ENCODE measurements at regions not wholly inside any gene's neighbourhood (a gene's known extent, or its start where the extent isn't known, plus 50 kb on each side); places are given as distances from the start of the nearest gene placed in this dataset.

DNA sequence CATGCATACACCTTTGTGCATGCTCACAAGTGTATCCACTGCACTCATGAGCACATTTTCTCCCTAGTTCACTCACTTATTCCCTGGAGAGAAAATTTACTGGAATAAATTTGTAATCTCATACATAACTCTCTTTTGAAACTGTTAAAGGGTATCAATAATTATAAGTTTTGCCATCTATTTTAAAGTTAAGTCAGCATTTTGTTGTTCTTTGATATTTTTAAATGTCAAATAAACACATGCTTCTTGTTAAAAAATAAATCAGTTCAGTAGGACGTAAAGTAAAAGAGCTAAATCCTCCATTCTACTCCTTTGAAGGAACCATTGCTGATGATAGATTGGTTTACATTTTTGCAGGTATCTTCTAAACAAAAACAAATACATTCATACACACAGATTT is 522.1 kb downstream of the NR4A2 start:
- Mint-ChIP-seq H3K4me3 (no peak overlapping the region), H3K4me1 (no peaks in the 10 kb centered on the region), H3K27me3 (ENCODE audit: low read depth in 3 of 3) (no peaks in the 10 kb centered on the region), H3K27ac (no peak overlapping the region), H3K9me3 (peaks cover 0 to 12% (median 1%) of the 10 kb centered on the region in 6 donors), H3K36me3 (no peaks in the 10 kb centered on the region)
- no peak for DNase-seq

DNA sequence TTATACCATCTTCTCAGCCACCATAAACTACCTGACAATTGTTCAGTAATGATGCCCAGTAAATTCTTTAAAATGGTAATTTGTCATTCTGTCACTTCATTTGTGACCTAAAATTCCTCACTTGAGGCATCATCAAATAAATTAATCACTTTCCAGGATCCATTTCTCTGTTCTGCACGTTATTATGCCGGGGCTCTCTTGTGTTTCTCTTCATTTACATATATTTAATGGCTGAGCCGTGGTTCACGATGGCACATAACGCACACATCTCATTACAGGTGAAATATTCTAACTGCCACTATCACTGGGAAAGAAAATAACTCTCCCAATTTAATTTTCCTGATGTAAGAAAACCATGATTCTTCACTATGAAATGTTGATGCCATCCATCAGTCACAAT is 529.6 kb downstream of the NR4A2 start:
- DNase-seq: no peak
- no peak overlapping the region for H3K4me3 Mint-ChIP-seq
- H3K27me3 Mint-ChIP-seq (ENCODE audit: low read depth in 3 of 3): no peaks in the 10 kb centered on the region
- H3K9me3 Mint-ChIP-seq: peaks cover 2 to 27% (median 9%) of the 10 kb centered on the region in 6 donors
- no peaks in the 10 kb centered on the region for H3K4me1 Mint-ChIP-seq
- H3K36me3 Mint-ChIP-seq: no peaks in the 10 kb centered on the region
- no peak overlapping the region for H3K27ac Mint-ChIP-seq

DNA sequence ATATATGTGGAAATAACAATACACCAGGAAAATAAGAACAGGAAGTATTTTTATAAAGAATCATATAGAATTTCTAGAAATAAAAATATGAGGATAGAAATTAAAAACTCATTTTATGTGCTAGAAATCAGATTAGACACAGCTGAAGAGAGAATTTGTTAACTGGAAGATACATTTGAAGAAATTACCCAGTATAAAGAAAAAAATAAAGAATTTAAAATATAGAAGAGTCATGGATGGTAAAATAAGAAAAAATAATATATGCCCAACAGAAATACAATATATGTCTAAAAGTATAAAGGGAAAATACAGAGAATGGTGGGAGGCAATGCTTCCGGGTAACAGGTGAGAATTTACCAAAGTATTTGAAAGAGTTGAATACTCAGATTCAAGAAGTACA is 539.9 kb downstream of the NR4A2 start:
- H3K27ac Mint-ChIP-seq: no peak overlapping the region
- no peaks in the 10 kb centered on the region for H3K4me1 Mint-ChIP-seq
- no peaks in the 10 kb centered on the region for H3K36me3 Mint-ChIP-seq
- DNase-seq: no peak
- peaks cover 10 to 23% (median 18%) of the 10 kb centered on the region in 6 donors for H3K9me3 Mint-ChIP-seq
- no peak overlapping the region for H3K4me3 Mint-ChIP-seq
- H3K27me3 Mint-ChIP-seq (ENCODE audit: low read depth in 3 of 3): no peaks in the 10 kb centered on the region

DNA sequence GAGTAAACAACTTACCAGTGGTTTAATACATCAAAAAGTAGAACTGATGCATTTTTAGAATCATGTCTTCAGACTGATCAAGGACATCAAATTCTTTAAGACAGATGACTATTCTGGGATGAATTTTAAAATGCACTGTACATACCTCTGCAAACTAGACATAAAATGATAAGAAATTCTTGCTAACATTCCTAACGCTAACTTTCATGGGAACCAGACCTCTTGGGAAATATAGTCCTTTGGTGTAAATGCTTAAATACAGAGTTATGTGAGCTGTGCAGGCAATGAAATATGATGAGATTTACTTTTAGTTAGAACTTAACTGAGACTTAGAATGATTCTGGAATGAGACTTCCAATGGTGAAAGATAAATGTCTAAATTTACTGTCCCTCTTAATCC is 562.0 kb downstream of the NR4A2 start:
- H3K9me3 Mint-ChIP-seq: peaks cover 6 to 27% (median 10%) of the 10 kb centered on the region in 6 donors
- H3K4me3 Mint-ChIP-seq: no peak overlapping the region
- DNase-seq: no peak
- peaks cover 0 to 1% (median 0%) of the 10 kb centered on the region in 3 donors for H3K36me3 Mint-ChIP-seq
- peaks cover 0 to 3% (median 0%) of the 10 kb centered on the region in 3 donors for H3K27me3 Mint-ChIP-seq (ENCODE audit: low read depth in 3 of 3)
- H3K4me1 Mint-ChIP-seq: no peaks in the 10 kb centered on the region
- no peak overlapping the region for H3K27ac Mint-ChIP-seq

DNA sequence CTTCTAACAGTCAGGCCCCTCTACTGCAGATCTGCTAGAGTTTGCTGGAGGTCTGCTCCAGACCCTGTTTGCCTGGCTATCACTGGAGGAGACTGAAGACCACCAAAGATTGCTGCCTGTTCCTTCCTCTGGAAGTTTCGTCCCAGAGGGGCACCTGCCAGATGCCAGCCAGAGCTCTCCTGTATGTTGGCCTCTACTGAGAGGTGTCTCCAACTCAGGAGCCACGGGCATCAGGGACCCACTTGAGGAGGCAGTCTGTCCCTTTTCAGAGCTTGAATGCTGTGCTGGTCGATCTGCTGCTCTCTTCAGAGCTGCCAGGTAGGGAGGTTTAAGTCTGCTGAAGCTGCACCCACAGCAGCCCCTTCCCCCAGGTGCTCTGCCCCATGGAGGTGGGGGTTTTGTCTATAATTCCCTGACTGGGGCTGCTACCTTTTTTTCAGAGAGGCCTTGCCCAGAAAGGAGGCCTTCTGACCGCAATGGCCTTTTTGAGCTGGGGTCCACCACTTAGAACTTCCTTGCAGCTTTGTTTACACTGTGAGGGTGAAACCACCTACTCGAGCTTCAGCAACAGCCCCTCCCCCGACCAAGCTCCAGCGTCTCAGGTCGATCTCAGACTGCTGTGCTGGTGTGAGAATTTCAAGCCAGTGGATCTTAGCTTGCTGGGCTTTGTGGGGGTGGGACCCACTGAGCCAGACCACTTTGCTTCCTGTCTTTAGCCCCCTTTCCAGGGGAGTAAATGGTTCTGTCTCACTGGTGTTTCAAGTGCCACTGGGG is 566.0 kb downstream of the NR4A2 start:
- Mint-ChIP-seq H3K9me3 (peaks cover 12 to 34% (median 15%) of the 10 kb centered on the region in 6 donors), H3K27me3 (ENCODE audit: low read depth in 3 of 3) (peaks cover 0 to 3% (median 1%) of the 10 kb centered on the region in 3 donors)

DNA sequence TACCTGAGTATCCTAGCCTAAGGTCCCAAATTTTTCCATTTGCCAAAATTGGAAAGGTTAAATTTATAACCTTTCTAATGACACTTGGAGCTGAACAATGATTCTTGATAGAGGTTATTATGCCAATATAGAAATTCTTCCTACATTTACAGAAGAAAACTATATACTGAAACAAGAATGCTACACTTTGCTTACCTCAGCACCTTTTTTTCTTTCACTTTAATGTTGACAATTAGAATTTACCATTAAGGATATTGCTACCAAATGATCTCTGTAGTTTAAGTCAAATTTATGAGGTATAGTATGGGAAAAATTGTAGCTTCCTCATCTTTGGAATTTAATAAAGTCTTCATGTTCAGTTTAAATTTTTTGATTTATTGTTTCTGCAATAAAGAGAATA is 577.0 kb downstream of the NR4A2 start:
- DNase-seq: no peak
- Mint-ChIP-seq H3K9me3 (peaks cover 1 to 7% (median 5%) of the 10 kb centered on the region in 6 donors), H3K4me3 (no peak overlapping the region), H3K27me3 (ENCODE audit: low read depth in 3 of 3) (peaks cover 0 to 4% (median 2%) of the 10 kb centered on the region in 3 donors), H3K4me1 (no peaks in the 10 kb centered on the region), H3K36me3 (no peaks in the 10 kb centered on the region), H3K27ac (no peak overlapping the region)

More for the DNA sequence above, 566.0 kb downstream of the NR4A2 start:
- H3K4me3 Mint-ChIP-seq: no peak overlapping the region
- DNase-seq: no peak
- H3K36me3 Mint-ChIP-seq: peaks cover 0 to 3% (median 0%) of the 10 kb centered on the region in 3 donors
- H3K4me1 Mint-ChIP-seq: no peaks in the 10 kb centered on the region
- H3K27ac Mint-ChIP-seq: no peak overlapping the region

DNA sequence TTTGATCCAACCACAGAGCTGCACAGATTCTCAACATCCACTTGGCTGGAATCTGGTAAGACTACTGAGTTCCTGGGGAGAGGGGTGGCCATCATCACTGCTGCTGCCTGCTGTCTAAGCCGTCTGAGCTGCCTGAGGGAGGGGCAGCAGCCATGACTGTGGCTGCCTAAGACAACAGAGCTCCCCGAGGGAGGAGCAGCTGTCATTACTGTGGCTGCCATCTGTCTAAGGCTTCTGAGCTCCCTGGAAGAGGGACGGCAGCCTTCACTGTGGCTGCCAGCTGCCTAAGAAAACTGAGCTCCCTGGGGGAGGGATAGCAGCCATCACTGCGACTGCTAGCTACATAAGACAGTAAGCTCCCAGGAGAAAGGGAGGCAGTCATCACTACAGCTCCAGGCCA is 584.4 kb downstream of the NR4A2 start:
- Mint-ChIP-seq H3K27me3 (ENCODE audit: low read depth in 3 of 3) (peaks cover 0 to 4% (median 0%) of the 10 kb centered on the region in 3 donors), H3K4me3 (no peak overlapping the region), H3K9me3 (peaks cover 0 to 8% (median 3%) of the 10 kb centered on the region in 6 donors), H3K36me3 (no peaks in the 10 kb centered on the region), H3K27ac (no peak overlapping the region), H3K4me1 (no peaks in the 10 kb centered on the region)
- no peak for DNase-seq

DNA sequence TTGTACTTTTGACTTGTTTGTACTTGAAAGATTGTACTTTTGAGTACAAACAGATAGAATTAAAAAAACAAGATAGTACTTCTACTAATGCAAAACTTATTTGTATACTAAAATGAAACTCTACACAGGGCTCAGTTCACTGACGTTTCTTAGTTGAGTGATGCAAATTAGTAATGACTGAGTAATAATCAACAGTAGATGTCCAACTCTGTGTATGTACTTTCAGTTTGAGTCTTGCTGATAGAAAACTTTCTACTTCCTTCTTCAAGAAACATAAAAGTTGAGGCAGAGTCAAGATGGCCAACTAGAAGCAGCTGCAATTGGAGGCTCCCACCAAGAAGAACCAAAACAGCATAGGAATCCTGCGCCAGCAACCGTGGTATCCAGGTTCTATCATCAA is 585.0 kb downstream of the NR4A2 start:
- Mint-ChIP-seq H3K27ac (no peak overlapping the region), H3K27me3 (ENCODE audit: low read depth in 3 of 3) (peaks cover 0 to 4% (median 0%) of the 10 kb centered on the region in 3 donors), H3K4me1 (no peaks in the 10 kb centered on the region), H3K9me3 (peaks cover 0 to 8% (median 3%) of the 10 kb centered on the region in 6 donors), H3K36me3 (no peaks in the 10 kb centered on the region), H3K4me3 (no peak overlapping the region)
- DNase-seq: no peak

DNA sequence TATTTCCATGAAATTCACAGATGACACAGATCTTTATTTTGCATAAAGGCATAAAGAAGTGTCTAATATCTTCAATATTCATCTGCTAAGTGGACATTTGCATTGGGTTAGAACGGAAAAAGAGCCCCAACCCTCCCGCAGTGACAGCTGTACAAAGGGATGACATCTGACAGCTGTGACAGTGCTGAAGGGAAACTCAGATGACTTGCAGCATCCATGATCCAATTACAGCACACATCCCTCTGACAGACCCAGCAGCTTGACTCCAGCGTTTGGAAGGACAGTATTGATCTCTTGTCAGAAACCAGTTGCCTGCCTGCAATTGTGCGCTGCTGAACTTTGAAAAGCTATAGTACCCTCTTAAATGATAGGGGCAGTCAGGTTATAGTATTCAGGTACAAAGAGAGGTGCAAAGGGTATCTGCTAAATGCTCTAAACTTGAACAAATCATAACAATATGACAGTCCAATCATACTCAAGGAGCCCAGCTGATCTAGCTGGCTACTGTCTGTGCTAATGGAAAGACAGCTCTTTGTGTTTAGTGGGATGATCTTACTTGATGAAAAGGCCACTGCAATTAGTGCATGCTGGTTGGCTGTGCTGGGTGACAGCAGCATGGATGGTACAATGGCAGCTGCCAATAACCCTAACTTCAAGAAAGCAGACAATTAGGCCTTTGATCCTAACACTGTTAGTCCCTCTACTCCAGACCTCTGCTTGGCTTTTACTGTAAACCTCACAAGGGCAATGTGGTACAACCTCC is 599.2 kb downstream of the NR4A2 start:
- Mint-ChIP-seq H3K27me3 (ENCODE audit: low read depth in 3 of 3) (no peaks in the 10 kb centered on the region), H3K4me3 (no peak overlapping the region), H3K27ac (no peak overlapping the region), H3K36me3 (no peaks in the 10 kb centered on the region), H3K9me3 (peaks cover 2 to 7% (median 5%) of the 10 kb centered on the region in 6 donors), H3K4me1 (no peaks in the 10 kb centered on the region)
- no peak for DNase-seq

DNA sequence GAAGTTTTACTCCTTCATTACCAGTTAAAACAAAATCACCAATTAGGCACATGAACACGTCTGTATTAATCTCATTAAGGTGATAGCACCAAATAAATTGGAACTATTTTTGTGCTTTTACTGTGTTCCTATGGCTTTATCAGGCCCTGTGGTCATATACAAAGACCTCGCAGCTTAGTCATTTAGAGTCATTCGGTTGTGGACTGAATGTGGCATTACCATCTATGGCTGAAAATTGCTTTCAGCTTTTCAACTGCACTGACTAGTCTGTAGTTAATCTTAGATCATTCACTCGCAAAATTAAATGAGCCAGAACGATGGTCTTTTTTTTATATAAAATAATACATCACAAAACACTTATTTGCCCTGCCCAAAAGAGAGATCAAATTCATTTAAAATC is 601.7 kb downstream of the NR4A2 start:
- peaks cover 0 to 10% (median 3%) of the 10 kb centered on the region in 6 donors for H3K9me3 Mint-ChIP-seq
- H3K27me3 Mint-ChIP-seq (ENCODE audit: low read depth in 3 of 3): no peaks in the 10 kb centered on the region
- no peaks in the 10 kb centered on the region for H3K4me1 Mint-ChIP-seq
- no peak for DNase-seq
- no peak overlapping the region for H3K27ac Mint-ChIP-seq
- H3K36me3 Mint-ChIP-seq: no peaks in the 10 kb centered on the region
- no peak overlapping the region for H3K4me3 Mint-ChIP-seq

DNA sequence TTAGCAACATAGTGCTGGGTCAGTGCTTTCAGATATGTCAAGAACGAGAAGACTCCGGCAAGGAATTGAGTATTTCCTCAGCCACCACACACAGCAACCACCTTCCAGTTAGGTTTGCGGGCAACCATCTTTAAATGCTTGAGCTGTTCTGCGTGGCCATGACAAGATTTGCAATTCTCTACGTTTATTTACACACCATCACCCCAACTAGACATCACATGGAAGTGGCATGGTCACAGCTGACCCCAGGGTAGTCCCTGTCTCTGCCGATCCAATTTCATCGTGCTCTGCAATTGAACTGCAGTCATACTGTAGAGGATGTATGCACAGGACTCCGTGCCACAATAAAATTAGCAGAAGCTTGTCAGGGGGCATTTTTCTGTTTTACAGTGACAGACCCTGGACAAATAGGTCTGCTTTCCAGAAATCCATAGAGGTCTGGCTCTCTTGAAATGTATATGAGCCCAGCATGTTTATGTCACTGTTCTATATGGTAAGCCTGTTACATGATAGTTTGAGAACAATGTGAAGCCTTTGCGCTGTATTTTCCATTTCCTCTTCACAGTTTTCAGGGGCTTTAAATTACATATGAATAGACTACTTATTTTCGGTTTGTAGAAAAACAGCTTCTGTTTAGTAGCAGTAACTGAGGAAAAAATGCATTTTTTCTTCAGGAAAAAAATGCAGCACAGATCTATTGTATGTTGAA is 605.2 kb downstream of the NR4A2 start:
- H3K27ac Mint-ChIP-seq: no peak overlapping the region
- H3K36me3 Mint-ChIP-seq: no peaks in the 10 kb centered on the region
- no peak for DNase-seq
- H3K4me1 Mint-ChIP-seq: no peaks in the 10 kb centered on the region
- peaks cover 0 to 10% (median 2%) of the 10 kb centered on the region in 6 donors for H3K9me3 Mint-ChIP-seq
- no peak overlapping the region for H3K4me3 Mint-ChIP-seq
- H3K27me3 Mint-ChIP-seq (ENCODE audit: low read depth in 3 of 3): no peaks in the 10 kb centered on the region

DNA sequence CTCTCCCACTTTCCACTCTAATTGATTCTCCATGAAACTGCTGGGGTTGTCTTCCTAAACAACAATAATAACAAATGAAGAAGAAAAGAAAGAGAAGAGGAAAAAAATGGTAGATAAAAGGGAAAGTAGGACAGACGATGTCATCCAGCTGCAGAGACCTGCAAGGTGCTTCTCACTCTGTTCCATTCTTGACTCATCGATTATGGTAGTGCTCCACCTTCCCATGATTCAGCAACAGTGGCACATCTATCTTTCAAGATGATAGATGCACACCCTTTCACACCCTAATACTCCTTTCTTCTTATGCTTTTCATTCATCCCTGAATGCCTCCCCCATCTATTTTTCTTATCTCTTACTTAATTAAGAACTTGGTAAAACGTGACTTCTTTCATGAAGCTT is 610.2 kb downstream of the NR4A2 start:
- Mint-ChIP-seq H3K27me3 (ENCODE audit: low read depth in 3 of 3) (peaks cover 0 to 2% (median 0%) of the 10 kb centered on the region in 3 donors), H3K36me3 (no peaks in the 10 kb centered on the region), H3K27ac (no peak overlapping the region), H3K9me3 (peaks cover 0 to 4% (median 0%) of the 10 kb centered on the region in 6 donors), H3K4me1 (no peaks in the 10 kb centered on the region), H3K4me3 (no peak overlapping the region)
- no peak for DNase-seq

DNA sequence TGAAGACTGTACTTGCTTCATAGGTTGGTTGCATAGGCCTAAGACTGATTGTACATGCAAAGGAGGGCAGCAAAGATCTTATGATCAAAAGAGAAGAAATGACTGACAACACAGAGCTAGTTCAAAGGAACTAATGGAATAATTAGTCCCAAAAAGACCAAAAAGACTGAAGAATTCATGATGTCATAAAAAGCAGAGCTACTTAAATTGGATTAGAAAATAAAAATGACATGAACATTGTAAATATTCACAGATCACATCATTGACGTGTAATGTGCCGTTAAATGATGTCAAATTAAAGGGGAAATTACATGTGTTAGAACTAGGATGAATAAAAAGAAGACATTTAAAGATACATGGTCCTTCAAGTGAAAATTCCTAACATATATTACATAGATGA is 616.8 kb downstream of the NR4A2 start:
- Mint-ChIP-seq H3K4me1 (no peaks in the 10 kb centered on the region), H3K27ac (no peak overlapping the region), H3K9me3 (peaks cover 0 to 4% (median 0%) of the 10 kb centered on the region in 6 donors), H3K36me3 (no peaks in the 10 kb centered on the region), H3K27me3 (ENCODE audit: low read depth in 3 of 3) (peaks cover 0 to 2% (median 0%) of the 10 kb centered on the region in 3 donors), H3K4me3 (no peak overlapping the region)
- no peak for DNase-seq

DNA sequence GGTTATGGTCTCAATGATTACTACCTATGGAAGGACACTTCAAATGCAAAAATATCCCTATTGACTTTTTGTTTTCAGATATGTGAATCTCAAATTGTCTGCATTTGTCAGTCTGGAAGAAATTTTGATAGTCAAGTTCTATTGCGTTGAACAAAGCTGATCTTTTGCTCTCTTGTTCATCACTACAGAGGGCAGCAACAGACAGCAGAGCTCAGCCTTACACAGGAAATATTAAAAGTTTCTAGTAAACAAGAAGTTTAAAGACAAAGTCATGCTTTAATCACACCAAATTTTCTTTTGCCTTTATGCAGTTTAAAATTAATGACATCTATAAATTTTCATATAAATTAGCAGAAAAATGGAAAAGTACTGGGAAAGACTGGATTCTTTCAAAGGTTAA is 617.5 kb downstream of the NR4A2 start:
- Mint-ChIP-seq H3K9me3 (peaks cover 0 to 9% (median 0%) of the 10 kb centered on the region in 6 donors), H3K36me3 (no peaks in the 10 kb centered on the region), H3K4me3 (no peak overlapping the region), H3K4me1 (no peaks in the 10 kb centered on the region), H3K27ac (no peak overlapping the region), H3K27me3 (ENCODE audit: low read depth in 3 of 3) (peaks cover 0 to 2% (median 0%) of the 10 kb centered on the region in 3 donors)
- DNase-seq: no peak

All from immature natural killer cell (primary cell).